ENCODE measurements at regions not wholly inside any gene's neighbourhood (a gene's known extent, or its start where the extent isn't known, plus 50 kb on each side); places are given as distances from the start of the nearest gene placed in this dataset.
A peak's percentile ranks its signal among the peaks of the same experiment; 100 is the strongest.

- intact Hi-C loops (cut with DNase I; ENCODE audit: low total_unique reads): no loop called here
- Histone ChIP-seq H3K4me1 (no peaks in the 10 kb centered on the region), H3K4me3 (no peak overlapping the region), H3K27ac (peak overlapping the region in 1 of 2 donors; percentile 43), H3K9me3 (no peaks in the 10 kb centered on the region), H3K27me3 (no peaks in the 10 kb centered on the region), H3K36me3 (no peaks in the 10 kb centered on the region)
- no peak for TF ChIP-seq CTCF (IDR thresholded peaks at IDR 0.05)
- no peak for TF ChIP-seq POLR2A (IDR thresholded peaks at IDR 0.05)
- no peak for DNase-seq
Measured at GRCh38 chr5:129174480-129174879, 79.9 kb downstream of the ISOC1 start.

- H3K4me3 ChIP-seq: no peak overlapping the region
- H3K9me3 ChIP-seq: no peaks in the 10 kb centered on the region
- intact Hi-C loops (cut with DNase I; ENCODE audit: low total_unique reads): no loop called here
- no peaks in the 10 kb centered on the region for H3K27me3 ChIP-seq
- TF ChIP-seq CTCF (IDR thresholded peaks at IDR 0.05) (no peak), POLR2A (IDR thresholded peaks at IDR 0.05) (no peak)
- no peak for DNase-seq
- H3K27ac ChIP-seq: no peak overlapping the region
- H3K36me3 ChIP-seq: no peaks in the 10 kb centered on the region
- no peaks in the 10 kb centered on the region for H3K4me1 ChIP-seq
Measured at GRCh38 chr5:129177451-129177850, 82.9 kb downstream of the ISOC1 start.

GRCh38 chr5:129199308-129199707 lies 104.8 kb downstream of the ISOC1 start:
- H3K27me3 ChIP-seq: no peaks in the 10 kb centered on the region
- intact Hi-C loops (cut with DNase I; ENCODE audit: low total_unique reads): no loop called here
- no peak for TF ChIP-seq CTCF (IDR thresholded peaks at IDR 0.05)

GRCh38 chr5:129204525-129204924 lies 110.0 kb downstream of the ISOC1 start:
- Histone ChIP-seq H3K27me3 (no peaks in the 10 kb centered on the region), H3K9me3 (no peaks in the 10 kb centered on the region), H3K27ac (no peak overlapping the region), H3K4me1 (no peaks in the 10 kb centered on the region), H3K4me3 (no peak overlapping the region), H3K36me3 (no peaks in the 10 kb centered on the region)
- no peak for DNase-seq
- TF ChIP-seq CTCF (IDR thresholded peaks at IDR 0.05) (no peak), POLR2A (IDR thresholded peaks at IDR 0.05) (no peak)
- intact Hi-C loops (cut with DNase I; ENCODE audit: low total_unique reads): no loop called here

More at GRCh38 chr5:129199308-129199707, 104.8 kb downstream of the ISOC1 start:
- no peak overlapping the region for H3K4me3 ChIP-seq
- H3K9me3 ChIP-seq: no peaks in the 10 kb centered on the region
- H3K36me3 ChIP-seq: no peaks in the 10 kb centered on the region
- no peak for DNase-seq
- no peak overlapping the region for H3K27ac ChIP-seq
- no peaks in the 10 kb centered on the region for H3K4me1 ChIP-seq

GRCh38 chr5:129216001-129216400 lies 121.5 kb downstream of the ISOC1 start:
- Histone ChIP-seq H3K36me3 (no peaks in the 10 kb centered on the region), H3K4me3 (no peak overlapping the region), H3K9me3 (peaks cover 0 to 3% of the 10 kb centered on the region in 2 donors), H3K4me1 (no peaks in the 10 kb centered on the region), H3K27ac (no peak overlapping the region), H3K27me3 (no peaks in the 10 kb centered on the region)
- intact Hi-C loops (cut with DNase I; ENCODE audit: low total_unique reads): no loop called here
- DNase-seq: no peak
- TF ChIP-seq POLR2A (IDR thresholded peaks at IDR 0.05) (no peak), CTCF (IDR thresholded peaks at IDR 0.05) (no peak)

Measured in uterus (tissue), 3 donors.